Thoracic aorta (tissue), 2 donors: ENCODE measurements at regions not wholly inside any gene's neighbourhood (a gene's known extent, or its start where the extent isn't known, plus 50 kb on each side); places are given as distances from the start of the nearest gene placed in this dataset.

Experiments used
- ATAC-seq: fragments of 150-250 bp; one replicate; pipeline ENCODE4 v1.8.0; 2017; ENCODE audit warnings: low read depth; ENCODE audit not compliant: insufficient number of reproducible peaks, low FRiP score
- DNase-seq: peaks from one replicate; pipeline ENCODE4 v3.0.0-alpha.2; 2020; ENCODE audit warnings: low spot score
- H3K27ac ChIP-seq, 2 donors: fragments of 200-600 bp; sonication (generic); 1 replicate in 1 of 2; 2 replicates in 1 of 2; pipeline ENCODE4 v1.5.1; 2016; ENCODE audit warnings: mild to moderate bottlenecking in 2 of 2, moderate library complexity in 2 of 2
- H3K27me3 ChIP-seq: fragments of 200-600 bp; sonication (generic); replicated peaks from 2 replicates; pipeline ENCODE4 v1.6.0; 2016; ENCODE audit warnings: mild to moderate bottlenecking; ENCODE audit not compliant: insufficient read depth
- H3K36me3 ChIP-seq: fragments of 200-600 bp; sonication (generic); one replicate; pipeline ENCODE4 v1.5.1; 2016
- H3K4me1 ChIP-seq, 2 donors: fragments of 200-600 bp; sonication (generic); 1 replicate in 1 of 2; 2 replicates in 1 of 2; pipeline versions ENCODE4 v1.5.1 to v1.6.0; 2016; ENCODE audit warnings: low read depth in 2 of 2, mild to moderate bottlenecking in 1 of 2; ENCODE audit not compliant: control insufficient read depth in 1 of 2
- H3K4me3 ChIP-seq: fragments of 200-600 bp; sonication (generic); 2 replicates; pipeline ENCODE4 v1.5.1; 2016; ENCODE audit warnings: mild to moderate bottlenecking
- H3K9me3 ChIP-seq: fragments of 200-600 bp; sonication (generic); 2 replicates; pipeline ENCODE4 v1.5.1; 2016
- TF ChIP-seq, protein P1 (sequence below): fragments of 200-600 bp; sonication (generic); IDR thresholded peaks from one replicate; pipeline ENCODE4 v1.5.1; 2019; ENCODE audit warnings: antibody characterized with exemption

DNA sequence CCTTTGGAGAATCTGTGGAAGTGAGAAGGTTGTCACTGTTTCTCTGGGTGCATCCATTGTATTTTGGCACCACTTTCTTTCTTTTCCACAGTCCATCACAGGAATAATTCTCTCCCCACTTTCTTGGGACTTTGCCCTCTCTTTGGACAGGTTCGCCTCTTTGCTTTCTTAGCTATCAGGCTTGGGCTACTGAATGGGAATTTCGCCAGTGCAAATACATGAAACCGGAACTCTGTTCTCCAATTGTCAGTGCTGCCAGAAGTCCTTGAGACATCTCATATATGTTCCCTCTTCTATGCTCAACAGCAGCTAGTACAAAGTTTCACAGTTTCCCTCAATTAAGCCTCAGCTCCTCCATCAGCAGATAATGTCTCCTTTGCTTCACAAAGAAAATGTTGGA is 76.2 kb downstream of the NABP1 start:
- Histone ChIP-seq H3K4me1 (no peaks in the 10 kb centered on the region), H3K27ac (no peak overlapping the region), H3K9me3 (no peaks in the 10 kb centered on the region), H3K27me3 (no peaks in the 10 kb centered on the region), H3K4me3 (no peak overlapping the region), H3K36me3 (no peaks in the 10 kb centered on the region)
- ATAC-seq (no peak), DNase-seq (no peak)
- TF ChIP-seq, protein P1, sequence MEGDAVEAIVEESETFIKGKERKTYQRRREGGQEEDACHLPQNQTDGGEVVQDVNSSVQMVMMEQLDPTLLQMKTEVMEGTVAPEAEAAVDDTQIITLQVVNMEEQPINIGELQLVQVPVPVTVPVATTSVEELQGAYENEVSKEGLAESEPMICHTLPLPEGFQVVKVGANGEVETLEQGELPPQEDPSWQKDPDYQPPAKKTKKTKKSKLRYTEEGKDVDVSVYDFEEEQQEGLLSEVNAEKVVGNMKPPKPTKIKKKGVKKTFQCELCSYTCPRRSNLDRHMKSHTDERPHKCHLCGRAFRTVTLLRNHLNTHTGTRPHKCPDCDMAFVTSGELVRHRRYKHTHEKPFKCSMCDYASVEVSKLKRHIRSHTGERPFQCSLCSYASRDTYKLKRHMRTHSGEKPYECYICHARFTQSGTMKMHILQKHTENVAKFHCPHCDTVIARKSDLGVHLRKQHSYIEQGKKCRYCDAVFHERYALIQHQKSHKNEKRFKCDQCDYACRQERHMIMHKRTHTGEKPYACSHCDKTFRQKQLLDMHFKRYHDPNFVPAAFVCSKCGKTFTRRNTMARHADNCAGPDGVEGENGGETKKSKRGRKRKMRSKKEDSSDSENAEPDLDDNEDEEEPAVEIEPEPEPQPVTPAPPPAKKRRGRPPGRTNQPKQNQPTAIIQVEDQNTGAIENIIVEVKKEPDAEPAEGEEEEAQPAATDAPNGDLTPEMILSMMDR = no peak

DNA sequence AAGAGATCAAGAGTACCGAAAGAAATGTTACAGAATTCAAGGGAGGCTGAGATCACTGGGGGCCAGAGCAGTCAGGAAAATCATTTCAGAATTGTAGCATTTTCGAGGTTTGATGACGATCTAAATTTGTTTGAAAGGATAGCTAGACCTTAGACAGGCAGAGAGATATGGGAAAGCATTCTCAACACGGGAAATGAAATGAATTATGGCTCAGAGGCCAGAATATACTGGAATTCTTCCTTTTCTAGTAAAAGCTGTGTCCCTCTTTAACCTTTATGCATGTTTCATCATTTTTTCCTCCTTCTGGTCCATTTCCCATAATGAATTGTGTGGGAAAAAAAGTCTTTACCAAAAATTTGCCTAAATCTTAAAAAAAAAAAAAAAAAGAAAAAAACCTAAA is 78.8 kb downstream of the NABP1 start:
- no peaks in the 10 kb centered on the region for H3K4me1 ChIP-seq
- no peak overlapping the region for H3K27ac ChIP-seq
- no peaks in the 10 kb centered on the region for H3K27me3 ChIP-seq
- no peaks in the 10 kb centered on the region for H3K9me3 ChIP-seq
- no peak for ATAC-seq
- H3K4me3 ChIP-seq = no peak overlapping the region
- H3K36me3 ChIP-seq = no peaks in the 10 kb centered on the region
- TF ChIP-seq, protein P1 = no peak
- DNase-seq = no peak

DNA sequence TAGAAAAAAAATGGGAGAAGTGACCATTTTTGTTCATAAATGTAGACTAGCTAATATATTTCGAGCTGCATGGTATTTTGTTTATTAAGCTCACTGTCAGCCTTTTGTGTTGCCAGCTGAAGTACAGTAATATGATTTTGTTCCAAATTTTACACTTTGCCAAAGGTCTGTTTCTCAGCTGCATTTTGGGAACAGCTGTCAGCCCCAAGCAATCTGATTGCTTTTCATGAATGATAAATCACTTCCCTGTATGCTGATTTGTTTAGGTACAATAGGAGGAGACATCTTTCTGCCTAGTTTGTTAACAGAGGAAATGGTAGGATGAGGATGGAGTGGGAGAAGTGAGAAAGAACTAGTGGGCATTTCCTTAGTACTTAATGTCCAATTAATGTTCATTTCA is 79.3 kb downstream of the NABP1 start:
- Histone ChIP-seq H3K36me3 (no peaks in the 10 kb centered on the region), H3K4me1 (no peaks in the 10 kb centered on the region), H3K9me3 (no peaks in the 10 kb centered on the region), H3K27ac (no peak overlapping the region), H3K27me3 (no peaks in the 10 kb centered on the region), H3K4me3 (no peak overlapping the region)
- TF ChIP-seq, protein P1 = no peak
- ATAC-seq = no peak
- no peak for DNase-seq

GRCh38 chr2:191758518-191759507 is 80.9 kb downstream of the NABP1 start:
- Histone ChIP-seq H3K4me1 (no peaks in the 10 kb centered on the region), H3K4me3 (no peak overlapping the region), H3K36me3 (no peaks in the 10 kb centered on the region), H3K9me3 (no peaks in the 10 kb centered on the region), H3K27ac (no peak overlapping the region), H3K27me3 (no peaks in the 10 kb centered on the region)
- no peak for ATAC-seq
- no peak for DNase-seq
- TF ChIP-seq, protein P1 = no peak

DNA sequence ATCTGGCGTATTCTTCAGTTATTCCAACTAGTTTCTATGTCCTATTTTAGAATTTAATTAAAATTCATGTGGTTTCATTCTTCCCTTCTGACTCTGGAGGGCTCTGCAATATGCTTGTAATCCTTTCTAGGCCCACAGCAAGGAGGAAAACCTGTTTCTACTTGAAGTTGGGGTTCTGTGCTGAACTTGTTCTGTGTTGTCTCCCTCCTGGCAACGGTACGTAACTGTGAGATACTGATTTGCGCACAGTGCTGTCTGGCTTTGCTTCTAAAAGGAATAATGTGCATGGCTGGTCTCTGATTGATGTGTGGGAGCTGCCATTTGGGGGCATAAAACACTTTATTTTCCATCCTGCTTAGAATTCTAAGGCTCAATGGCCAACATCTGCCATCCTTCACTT is 81.7 kb downstream of the NABP1 start:
- no peaks in the 10 kb centered on the region for H3K9me3 ChIP-seq
- no peaks in the 10 kb centered on the region for H3K4me1 ChIP-seq
- no peaks in the 10 kb centered on the region for H3K27me3 ChIP-seq
- H3K36me3 ChIP-seq = no peaks in the 10 kb centered on the region
- no peak for DNase-seq
- no peak for ATAC-seq
- H3K27ac ChIP-seq = no peak overlapping the region
- H3K4me3 ChIP-seq = no peak overlapping the region
- TF ChIP-seq, protein P1 = no peak
